CD4-positive, alpha-beta T cell treated with Interferon gamma for 1 hour (primary cell): ENCODE measurements at regions not wholly inside any gene's neighbourhood (a gene's known extent, or its start where the extent isn't known, plus 50 kb on each side); places are given as distances from the start of the nearest gene placed in this dataset.

Experiments used
- DNase-seq: peaks from one replicate; pipeline ENCODE4 v3.0.0-alpha.2; 2020

DNA sequence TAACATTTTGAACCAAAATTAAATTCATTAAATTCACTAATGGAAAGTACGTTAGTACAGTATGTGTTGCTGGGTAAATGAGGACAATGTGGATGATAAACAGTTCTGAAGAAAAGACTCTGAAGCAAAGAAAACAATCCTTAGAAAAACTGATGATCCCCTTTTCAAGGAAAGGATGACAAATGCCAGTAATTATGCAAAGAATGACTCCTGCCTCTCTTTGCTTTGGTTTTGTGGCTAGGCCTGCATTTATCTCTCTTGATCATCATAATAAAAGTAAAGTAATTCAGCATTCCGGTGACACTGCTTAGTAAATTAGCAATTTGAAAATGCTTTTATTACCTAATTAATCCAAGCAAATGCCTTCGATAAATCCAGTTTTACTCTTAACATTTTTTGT lies 652.2 kb upstream of the DIPK2B start:
- DNase-seq = no peak

DNA sequence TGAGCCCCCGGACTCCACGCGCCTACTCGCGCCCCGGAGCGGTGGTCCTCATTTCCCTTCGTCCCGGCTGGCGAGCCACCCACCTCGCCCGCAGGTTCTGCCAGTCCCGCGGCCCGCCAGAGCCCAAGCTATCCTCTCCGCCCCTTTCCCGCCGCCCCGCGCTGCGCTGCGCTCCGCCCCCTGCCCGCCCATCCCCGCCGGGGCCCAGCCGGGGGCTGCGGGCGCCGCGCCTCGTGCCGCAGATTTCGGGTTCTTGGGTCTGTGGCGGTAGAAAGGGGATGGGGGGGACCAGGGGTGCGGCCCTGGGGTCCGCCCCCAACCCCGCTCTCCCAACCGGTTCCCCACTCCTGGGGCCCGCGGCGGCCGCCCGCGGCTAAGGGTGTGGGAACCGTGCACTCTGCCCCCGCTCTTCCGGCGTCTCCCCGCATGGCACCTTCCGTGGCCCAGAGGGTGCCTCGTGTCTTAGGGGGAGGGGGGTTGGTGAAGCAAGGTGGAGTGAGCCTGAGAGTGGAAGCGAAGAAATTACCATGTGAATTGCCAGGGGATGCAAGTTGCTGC lies 650.8 kb upstream of the DIPK2B start:
- peak; percentile 24 for DNase-seq

DNA sequence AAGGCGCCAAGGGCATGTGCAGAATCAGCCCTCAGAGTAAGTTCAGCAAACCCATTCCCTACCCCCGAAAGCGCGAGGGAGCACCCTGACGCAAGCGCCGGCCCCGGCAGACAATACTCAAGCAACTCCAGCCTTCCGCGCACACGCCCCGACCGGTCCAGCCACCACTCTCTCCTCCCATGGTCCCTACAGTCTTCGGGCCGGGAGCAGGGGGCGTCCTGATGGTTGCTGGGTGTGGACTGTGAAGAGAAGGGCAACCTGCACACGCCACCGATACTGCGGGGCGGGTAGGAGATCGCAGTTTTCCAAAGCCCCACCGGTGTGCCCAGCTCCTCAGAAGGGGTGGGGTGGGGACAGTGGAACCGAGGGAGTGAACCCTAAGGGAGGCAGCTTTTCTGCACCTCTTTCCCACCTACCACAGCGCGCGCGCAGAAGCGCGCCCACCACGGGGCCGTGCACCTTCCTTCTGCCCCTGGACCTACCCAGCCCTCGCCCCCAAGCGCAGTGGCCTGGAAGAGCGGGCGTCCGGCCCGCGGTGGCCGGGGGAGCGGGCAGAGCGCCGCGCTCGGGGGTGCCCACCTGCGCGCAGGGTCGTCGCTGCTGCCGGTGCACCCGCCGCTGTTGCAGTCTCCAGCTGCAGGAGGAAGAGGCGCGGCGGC lies 650.2 kb upstream of the DIPK2B start:
- DNase-seq = no peak

DNA sequence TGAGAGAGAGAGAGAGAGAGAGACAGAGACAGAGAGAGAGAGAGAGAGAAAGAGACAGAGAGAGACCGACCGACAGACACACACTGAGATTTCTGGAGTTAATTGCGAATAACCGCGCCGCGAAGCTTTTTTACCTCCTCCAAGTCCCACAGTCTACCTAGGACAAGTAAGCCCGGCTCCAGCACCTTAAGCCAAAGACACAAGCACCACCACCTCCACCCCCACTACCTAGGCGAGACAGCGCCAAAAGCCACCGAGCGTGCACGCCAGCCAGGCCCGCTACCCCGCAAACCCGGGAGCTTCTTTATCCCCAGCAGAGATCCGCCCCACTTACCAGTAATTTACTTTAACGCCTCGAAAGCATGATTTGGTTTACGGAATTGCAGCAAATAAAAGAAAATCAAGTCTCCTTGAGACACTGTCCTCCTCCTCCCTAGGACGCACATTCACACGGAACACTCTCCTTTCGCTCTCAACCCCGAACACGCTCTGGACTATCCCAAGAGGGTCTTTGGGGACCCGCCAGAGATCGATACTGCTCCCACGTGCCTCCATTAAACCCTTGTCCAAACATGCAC lies 649.6 kb upstream of the DIPK2B start:
- DNase-seq = no peak

DNA sequence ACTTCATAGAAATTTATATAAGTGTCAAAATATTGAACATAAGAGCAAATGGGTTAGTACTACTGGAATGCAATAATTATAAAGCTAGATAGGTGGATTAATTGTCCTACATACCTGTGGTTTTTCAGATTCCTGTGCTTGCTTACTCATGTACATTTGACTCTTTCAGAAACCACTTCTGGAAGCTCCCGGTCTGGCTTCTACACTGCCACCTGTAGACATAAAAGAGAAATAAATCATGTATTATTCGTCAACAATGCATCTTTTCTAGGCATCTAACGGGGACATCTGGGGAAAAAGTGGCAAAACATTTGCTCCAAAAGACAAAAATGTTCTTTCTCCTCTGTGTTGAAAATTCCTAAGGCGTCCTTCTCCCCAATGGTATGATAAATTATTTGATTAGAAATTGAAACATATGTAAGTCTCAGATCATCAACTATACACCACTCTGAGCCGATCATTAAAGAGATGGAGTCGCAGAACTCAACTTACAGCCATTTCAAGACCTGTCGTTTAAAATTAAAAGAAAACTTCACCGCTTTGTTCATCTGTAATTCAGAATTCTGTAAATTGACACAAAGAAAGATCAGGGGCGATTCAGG lies 648.7 kb upstream of the DIPK2B start:
- no peak for DNase-seq

DNA sequence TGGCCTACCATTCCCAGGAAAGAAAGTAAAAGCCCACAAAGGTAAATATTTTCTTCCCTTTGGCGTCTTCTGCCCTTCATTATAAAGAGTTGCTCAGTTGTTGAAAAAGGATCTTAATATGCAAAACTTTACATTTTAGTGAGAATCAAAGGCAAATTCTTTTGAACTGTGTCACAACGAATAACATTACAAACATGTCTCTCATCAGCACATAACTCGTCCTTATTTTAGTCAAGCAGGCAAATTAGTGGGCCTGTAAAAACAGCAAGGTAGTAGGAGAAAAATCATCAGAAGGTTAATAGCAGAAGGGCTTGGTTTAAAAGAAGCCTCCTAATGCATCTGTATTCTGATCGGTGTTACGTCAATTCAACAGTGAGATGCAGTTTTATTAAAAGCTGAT lies 647.3 kb upstream of the DIPK2B start:
- no peak for DNase-seq

DNA sequence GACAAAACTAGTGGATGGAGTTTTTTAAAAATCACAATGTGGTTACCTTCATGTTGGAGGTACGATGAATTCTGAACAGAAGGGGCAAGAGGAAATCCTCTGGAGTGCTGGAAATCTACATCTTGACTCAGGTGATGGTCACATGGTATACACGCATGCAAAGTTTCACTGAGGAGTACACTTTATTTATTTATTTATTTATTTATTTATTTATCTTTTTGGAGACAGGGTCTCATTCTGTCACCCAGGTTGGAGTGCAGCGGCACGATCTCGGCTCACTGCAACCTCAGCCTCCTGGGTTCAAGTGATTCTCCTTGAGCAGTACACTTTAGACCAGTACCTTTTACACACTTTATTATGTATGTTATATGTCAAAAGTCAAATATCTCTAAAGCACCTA lies 645.7 kb upstream of the DIPK2B start:
- DNase-seq = no peak

DNA sequence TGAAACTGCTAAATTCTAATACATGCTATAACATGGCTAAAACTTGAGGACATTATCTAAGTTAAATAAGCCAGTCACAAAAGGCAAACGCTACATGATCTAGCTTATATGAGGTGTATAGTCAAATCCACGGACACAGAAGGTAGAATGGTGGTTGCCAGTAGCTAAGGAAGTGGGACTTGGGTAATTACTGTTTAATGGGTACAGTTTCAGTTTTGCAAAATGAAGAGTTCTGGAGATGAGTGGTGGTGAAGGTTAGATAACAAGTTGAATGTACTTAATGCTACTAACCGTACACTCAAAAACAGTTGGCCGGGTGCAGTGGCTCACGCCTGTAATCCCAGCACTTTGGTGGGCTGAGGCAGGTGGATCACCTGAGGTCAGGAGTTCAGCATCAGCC lies 644.5 kb upstream of the DIPK2B start:
- no peak for DNase-seq

DNA sequence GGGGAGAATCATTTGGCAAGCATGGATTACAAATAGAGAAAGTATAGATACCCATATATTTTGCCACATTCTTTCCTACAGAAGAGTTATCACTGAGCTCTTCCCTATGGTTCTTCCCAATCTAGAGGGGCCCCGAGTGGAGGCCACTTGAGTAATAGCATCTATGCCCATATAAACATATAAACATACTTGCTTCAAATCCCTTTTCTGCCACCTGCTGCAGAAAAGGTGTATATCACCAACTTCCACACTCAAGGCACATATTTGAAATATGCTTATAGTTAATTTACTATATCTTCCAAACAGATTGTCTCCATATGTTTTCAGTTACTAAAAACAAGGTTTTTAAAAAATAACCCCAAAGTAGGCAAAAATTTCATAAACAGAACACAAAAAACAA lies 642.8 kb upstream of the DIPK2B start:
- no peak for DNase-seq

DNA sequence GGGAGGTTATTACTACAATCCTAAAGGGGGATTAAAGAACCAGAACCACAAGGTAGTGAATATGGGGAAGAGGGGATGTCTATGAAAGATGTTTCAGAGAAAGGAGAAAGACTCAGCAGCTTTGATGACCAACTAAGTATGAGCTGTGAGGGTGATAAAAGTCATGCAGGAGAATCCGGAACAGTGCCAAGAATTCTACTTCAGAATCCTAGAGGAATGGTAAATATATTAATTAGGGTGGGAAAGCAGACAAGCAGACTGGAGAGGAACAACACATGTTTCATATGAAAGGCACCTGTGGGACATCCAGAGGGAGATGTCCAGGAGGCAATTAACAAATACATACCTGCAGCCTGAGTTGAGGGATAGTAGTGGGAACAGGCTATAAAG lies 642.2 kb upstream of the DIPK2B start:
- DNase-seq = no peak

DNA sequence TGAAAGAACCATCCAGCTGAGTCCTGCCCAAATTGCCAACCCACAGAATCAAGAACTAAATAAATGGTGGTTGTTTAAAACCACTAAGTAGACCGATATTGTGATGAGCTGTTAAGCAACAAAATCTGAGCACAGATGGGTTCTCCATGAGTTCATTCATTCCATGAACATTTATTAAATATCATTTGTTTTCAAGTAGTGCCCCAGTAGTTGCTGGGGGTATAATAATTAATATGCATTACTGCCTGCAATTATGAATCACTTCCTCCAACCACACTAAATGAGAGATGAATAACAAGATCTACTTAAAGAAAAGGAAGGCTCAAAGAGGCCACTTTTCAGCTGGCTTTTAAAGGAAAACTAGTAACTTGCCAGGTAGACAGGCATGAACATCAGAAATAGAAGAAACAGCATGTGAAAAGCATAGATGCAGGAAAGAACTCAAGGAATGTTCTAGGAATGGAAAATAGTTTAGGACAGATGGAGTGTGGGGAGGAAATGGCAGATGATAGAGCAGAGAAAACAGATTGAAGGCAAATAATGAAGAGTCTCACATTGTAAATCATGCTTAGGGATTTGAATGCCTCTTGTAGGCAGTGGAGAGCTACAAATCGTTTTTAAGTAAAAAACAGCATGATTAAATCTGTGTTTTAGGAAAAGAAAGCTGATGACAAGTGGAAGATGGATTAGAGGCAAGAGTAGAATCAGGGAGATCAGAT lies 641.7 kb upstream of the DIPK2B start:
- DNase-seq = no peak

DNA sequence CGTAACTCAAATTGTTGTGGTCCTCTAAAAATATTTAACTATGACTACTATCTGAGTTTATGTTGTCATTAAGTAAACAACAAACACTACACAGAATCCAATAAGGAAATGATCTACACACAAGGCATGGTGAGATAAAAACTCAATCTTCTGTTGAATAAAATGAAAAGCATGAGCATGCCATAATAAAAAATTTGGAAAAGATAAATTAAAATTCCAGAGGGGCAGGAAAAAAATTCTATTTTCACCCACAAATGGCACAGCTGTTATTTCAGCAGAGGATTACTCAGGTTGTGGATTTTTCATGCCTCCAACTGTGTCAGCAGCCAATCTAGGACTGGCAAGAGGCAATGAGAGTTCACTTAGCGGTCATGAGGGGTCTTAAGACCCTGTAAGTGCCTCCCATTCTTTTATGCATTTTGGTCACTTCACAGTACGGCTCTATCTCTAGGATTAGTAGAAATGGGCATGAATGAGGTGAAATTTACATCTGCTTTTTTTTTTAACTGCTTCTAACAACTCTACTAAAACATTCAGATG lies 639.8 kb upstream of the DIPK2B start:
- no peak for DNase-seq

DNA sequence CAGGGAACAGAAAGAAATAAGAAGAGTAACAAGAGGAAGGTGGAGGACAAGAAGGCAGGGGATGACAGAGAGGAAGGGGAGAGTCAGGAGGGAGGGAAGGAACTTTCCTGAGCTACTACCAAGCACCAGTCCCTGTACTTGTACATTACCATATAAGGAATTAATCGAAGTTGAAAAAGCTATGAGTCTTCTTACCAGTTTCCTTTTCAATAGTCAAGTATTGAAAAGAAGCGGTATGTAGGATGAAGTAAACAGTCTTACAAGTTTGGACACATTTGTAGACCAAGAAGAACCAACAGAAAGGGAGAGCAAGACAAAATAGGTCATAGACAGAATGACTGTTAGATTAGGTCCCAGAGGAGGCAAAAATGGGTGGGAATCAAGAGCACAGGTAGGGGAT lies 629.7 kb upstream of the DIPK2B start:
- DNase-seq = no peak

DNA sequence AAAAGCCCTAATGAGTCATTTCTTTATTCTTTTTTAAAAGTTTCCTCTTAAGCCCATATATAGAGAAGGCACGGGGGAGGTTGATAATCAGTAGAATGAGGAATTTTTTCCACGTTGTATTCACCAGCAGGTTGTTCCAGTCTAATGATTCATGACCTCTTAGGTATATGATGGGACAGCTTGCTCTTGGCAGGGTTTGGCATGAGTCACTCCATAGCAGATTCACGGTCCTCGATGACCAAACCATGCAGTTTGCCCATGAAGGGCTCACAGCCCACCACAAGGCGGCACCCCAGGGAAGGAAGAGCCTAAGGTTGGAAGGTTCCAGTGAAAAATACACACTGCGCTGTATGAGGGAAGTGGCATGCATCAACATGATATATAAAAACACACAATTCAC lies 623.8 kb upstream of the DIPK2B start:
- no peak for DNase-seq

DNA sequence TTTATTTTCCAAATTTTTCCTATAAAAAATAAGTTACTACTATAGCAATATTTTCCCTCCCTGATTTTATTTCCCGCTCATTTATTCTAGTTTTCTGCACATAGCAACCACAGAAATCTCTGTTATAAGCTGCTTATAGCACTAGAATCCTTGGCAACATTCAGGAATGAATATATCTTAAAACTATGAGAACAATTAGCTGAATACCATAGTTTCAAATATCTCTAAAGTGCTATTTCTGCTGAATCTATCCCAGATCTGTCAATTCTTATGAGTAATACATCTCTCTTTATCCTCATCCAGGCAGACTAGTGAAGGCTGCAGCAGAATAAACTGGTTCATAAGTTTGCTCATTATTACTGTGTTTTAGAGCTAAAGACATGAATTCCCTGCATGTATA lies 622.9 kb upstream of the DIPK2B start:
- no peak for DNase-seq

DNA sequence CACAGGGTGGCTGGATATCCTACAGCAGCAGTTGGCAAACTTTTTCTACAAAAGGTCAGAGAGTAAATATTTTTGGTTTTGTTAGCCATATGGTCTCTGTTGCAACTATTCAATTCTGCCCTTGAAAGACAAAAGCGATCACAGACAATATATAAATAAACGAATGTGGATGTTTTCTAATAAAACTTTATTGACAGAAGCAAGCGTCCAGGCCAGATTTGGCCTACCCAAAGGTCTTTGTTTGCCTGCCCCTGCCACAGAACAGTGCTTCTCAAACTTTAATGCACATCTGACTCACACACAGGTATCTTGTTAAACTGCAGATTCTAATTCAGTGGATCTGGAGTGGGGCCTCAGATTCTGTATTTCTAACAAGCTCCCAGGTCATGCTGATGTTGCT lies 621.4 kb upstream of the DIPK2B start:
- no peak for DNase-seq

DNA sequence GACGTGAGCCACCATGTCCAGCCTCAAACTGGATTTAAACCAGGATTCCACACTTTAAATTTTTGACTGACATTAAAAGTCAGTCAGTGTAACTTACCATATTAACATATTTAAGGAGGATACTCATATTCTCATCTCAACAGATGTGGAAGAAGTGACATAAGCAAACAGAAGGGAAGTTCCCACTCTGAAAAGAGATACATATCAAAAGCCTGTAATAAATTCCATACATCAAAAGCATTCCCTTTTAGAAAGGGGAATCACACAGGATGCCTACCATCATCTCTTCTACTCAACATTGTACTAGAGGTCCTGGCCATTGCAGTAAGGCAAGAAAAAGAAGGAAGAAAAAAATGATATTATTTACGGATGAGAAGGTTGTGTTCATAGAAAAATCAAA lies 618.2 kb upstream of the DIPK2B start:
- no peak for DNase-seq

DNA sequence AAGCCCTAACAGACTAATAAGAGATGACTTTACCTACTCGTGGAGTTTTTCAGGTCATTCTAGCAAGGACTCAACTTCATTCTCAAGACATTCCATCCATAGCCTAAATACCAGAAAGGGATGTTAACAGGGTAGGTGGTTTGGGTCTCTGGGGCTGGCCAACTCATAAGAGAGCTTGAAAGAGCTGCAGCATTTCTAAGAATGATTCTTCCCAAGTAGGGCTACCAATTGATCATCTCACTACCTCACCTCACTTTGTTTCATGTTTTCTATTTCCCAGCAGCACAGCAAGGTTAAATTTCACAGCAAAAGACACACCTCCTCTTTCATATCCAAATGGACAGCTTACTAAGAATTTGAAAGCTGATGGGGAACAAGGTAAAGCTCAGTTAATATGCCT lies 614.8 kb upstream of the DIPK2B start:
- DNase-seq = no peak

DNA sequence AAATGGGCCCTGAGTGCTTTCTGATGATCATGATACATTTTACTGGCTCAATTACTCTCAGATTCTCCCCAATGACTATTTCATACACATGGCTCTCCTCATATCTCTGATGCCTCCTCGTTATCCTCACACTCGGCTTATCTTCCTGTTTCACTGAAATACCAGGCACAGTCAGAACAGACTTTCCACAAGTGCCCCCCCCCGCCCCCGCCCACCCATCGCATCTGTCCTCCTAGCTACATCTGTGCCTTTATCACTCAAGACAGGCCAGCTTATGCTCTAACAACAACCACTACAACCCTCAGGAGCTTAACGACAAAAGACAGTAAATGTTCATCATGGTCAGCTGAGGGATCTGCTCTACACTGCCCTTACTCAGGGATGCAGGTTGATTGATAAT lies 610.6 kb upstream of the DIPK2B start:
- no peak for DNase-seq

DNA sequence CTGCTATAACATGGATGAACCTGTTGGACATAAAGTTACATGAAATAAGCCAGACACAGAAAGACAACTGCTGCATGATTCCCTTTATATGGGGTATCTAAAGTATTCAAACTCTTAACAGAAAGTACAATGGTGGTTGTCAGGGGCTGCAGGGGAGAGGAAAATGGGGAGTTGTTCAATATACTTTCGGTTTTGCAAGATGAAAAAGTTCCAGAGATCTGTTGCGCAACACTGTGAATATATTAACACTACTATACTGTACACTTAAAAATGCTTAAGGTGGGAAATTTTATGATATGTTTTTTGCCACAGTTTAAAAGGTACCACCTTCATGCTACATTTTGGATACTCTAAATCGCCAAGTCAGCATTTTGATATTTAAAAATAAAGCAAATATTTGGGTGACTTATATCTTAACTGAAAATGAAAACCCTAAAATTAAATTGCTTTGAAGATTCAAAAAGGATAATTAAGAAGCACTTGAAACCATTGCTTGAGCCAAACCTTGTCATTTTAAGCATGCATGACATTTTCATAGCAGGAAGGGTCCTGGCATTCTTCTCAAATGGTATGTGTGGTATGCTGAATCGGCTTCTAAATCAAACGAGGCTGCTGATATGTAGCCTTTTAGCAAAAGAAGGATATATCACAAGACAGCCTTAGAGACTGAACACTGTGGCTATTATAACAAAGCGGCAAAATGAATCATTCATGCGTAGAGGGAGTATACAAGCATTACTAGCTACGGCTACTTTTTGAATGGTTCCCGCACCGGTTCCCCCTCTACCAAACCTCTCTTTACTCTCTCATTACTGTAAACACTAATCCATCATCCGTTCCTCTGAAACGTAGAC lies 607.1 kb upstream of the DIPK2B start:
- DNase-seq = no peak

DNA sequence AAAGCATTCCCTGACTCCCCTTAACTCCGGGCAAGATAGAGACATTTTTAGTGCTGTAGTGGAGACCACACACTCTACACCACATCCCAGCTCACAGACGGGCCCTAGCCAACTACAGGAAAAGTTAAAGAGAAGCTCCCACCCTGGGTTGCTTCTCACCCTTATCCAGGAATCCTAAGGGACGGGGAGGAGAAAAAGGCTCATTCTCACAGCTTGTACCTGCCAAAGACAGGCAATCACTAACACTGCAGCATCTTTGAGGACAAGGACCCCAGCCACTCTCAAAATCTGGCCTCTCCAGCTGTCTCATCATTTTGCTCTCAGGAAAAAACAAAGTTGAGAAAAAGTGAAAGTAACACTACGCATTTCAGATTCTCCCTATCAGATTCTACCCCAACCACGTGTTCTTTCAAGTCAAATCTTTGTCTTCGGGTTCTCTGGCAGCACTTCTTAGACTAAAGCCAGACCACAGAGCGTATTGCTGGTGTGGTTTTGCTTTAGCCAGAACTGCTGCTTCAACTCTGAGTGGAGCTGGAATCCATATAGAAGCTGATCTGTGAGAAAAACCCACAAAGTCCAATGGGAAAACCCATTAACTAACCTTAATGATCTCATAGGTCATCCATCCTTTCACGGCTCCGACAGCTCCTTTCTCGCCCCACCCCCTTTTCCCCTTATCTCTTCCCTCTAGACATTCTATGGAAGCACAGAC lies 605.9 kb upstream of the DIPK2B start:
- peak; percentile 50 for DNase-seq

DNA sequence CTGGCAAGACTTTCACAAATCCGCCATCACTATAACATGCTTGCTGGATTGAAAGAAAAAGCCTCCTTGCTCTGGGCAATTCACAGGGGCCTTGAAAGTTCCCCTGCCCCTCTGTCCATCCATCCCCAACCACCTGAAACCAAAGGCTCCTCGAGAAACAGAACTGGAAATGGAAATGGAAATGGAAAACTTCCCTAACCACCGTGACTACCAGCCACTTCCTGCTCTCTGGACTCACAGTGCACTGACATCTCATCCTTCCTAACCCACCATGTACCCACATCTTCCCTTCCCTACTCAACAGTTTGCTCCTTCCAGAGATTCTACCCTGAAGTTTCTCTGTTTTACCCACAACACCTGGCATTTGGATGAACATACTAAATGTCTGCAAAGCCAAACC lies 603.6 kb upstream of the DIPK2B start:
- DNase-seq = no peak
